Activated T-helper 1 cell treated with Interleukin-2 at 50 U/mL for 16 hours (primary cell): ENCODE measurements at regions not wholly inside any gene's neighbourhood (a gene's known extent, or its start where the extent isn't known, plus 50 kb on each side); places are given as distances from the start of the nearest gene placed in this dataset.
"Not testable (repeated sequence)": the region's sequence is repeated elsewhere in the genome, so short reads cannot be mapped to it uniquely, and the experiment has no call there.

Experiments used
- DNase-seq: peaks from one replicate; pipeline ENCODE4 v3.0.0-alpha.2; 2020; ENCODE audit warnings: low read depth

DNA sequence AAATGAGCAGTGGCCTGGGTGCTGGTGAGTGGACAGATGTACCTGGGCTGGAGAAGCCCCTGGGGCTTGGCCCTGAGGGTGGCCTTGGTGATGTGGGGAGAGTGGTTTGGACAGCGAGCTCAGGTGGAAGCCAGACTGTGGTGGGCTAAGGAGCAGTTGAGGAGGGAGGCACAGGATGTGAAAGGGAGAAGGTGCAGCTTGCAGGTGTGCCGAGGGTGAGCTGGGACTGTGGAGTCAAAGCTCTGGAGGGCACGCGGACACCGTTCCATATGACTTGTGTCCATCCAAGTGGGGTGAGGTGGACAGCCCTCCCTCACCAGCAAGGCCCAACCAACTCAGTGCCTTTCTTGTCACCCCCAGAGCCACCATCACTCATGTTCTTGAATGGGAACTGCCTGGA lies 170.8 kb upstream of the ZNF267 start:
- no peak for DNase-seq

DNA sequence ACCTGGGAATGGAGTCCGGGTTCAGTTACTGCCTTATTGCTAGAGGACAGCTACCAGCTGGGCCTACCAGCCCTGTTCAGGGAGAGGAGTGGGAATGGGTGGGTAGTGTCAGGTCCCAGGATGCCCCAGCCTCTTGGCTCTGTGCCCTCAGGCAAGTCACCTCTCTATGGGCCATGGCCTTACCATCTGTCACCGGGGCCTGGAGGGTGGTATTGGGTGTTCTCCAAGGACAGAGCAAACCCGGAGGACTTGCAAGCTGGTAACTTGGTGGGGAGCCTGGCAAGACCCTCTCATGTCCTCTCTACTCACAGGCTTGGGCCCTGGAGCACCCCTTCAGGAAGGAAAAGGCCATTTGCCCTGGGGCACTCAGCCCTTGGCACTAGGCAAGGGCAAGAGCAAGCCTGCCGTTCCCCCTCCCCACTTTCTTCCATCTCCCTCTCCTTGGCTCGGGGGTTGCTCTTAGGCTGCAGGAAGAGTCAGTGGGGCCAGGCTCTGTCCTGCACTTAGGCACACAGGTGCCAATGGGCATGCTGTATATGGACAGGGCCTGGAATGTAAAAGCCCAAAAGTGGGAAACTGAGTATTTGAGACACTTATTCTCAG lies 170.0 kb upstream of the ZNF267 start:
- no peak for DNase-seq

DNA sequence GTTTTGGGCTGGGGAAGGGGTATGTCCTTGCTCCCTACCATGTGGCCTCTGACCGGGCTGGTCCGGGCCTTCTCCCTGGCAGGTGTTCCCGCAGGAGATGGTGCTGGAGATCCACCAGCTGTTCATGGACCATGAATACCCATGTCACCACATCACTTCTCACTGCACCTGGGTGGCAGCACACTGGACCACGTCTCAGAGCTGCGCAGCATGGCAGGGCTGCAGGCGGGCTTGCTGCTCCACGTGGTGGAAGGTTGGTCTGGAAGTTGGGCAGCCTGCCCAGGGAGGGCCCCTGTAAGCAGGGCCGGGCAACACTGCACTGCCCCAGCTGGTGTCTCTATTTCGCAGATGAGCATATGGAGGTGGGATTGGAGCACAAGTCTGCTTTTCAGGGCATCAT lies 169.5 kb upstream of the ZNF267 start:
- DNase-seq = no peak

DNA sequence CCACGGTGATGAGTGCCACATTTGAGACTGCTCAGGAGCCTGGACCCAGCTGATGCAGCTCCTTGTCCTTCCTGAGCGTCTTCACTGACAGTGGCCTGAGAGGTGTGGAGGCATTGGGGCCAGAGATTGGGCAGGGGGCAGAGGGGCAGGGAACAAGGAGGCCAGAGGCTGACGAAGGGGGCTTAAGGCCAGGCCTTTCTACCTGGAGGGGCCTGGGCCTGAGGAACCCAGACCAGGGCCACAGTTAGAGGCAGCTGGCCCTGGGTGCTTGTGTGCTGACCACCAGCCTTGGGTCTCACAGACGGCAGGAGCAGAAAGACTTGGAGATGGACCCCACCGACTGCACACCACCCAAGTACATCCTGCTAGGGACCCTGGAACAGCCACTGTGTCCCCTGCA lies 168.2 kb upstream of the ZNF267 start:
- no peak for DNase-seq

DNA sequence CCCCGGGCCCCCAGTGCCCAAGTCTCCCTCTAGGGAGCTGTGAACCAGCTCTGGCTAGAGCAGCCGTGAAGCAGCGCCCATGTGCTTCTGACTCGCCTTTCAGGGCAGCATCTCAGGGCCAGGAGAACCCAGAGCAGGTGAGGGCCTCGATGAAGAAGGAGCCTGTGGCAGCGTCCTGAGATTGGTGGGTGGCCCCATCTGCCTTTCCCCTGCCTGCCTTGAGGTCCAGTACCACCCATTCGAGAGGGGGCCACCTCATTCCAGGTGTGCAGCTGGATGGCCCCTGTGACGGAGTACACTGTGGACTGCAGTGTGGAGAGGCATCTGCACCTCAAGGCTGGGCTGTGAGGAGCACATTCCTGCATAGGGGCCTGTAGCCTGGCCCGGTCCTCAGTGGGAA lies 167.3 kb upstream of the ZNF267 start:
- no peak for DNase-seq

DNA sequence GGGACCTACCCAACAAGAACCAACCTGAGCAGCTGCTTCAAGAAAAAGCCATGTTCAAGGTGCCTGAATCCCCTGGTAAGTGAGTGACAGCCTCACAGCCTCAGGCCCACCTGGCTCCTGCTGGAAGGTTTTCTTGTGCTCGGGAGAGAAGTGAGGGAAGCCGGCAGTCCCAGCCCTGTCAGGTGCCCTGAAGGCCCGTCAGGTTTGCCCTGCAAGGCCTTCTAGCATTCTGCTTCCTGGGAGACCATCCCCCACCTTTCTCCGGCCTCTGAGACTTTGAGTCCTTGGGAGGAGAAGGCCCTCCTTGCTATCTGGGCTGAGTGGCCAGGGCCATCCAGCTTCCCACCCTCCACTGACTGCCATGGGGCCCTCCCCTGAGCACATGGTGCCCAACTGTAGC lies 166.7 kb upstream of the ZNF267 start:
- DNase-seq = no peak

DNA sequence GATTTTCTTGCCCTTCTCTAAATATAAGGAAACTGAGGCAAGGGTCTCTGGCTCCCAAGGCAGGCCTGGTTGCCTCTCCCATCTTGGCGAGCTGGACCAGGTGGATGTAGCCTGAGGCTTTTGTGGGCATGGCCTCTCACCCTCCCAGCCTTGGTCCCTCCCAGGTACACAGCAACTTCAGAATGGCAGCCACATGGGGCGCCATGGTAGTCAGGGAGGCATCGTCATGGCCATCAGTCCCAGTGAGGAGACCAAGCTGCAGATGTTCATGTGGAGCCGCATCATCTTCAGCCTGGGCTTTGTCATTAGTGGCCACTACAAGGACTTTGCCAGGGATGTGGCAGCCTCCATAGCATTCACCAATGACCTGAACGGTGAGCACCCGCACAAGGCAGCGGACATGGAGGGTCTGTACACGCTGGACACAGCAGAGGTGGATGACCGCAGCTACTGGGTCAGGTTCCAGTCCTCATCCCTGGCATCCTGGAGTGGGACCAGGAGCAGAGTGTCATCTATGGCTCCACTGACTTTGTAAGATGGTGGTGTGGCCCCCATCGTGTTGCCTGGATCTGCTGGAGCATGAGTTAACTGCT lies 165.8 kb upstream of the ZNF267 start:
- DNase-seq = no peak

DNA sequence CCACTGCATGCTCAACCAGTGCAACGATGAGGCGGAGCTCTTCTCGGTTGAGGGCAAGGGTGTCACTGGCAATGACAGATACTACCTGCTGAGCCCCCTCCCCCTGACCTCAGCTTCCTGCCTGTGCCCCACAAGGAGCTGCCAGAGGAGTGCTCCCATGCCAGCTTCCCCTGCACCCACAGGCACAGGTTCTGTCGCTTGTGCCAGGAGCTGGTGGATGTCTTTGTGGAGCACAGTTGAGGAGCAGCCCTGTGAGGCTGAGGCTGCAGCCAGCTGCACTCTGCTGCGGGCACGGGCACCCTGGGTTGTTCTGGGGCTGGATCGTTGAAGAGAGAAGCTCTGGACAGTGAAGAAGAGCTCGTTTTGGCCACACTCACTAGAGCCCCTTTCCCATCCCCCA lies 165.3 kb upstream of the ZNF267 start:
- peak; percentile 27 for DNase-seq

DNA sequence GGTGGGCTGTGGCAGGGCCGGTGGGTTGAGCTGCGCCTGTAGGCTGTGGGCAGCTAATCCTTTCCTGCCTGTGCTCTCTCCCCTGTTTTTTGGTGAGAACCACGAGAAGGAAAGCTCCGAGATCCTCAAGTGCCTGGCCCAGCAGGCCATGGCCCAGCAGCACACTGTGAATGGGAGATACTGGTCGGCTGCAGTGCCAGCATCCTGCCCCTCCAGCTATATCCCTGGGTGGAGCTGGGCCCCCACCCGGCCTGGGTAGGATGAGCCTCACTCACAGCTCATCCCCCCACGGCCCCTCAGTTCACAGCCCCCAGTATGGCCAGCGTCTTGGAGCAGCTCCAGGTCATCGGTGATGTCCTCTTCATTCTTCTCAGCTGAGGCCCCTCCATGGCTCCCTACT lies 164.4 kb upstream of the ZNF267 start:
- no peak for DNase-seq

DNA sequence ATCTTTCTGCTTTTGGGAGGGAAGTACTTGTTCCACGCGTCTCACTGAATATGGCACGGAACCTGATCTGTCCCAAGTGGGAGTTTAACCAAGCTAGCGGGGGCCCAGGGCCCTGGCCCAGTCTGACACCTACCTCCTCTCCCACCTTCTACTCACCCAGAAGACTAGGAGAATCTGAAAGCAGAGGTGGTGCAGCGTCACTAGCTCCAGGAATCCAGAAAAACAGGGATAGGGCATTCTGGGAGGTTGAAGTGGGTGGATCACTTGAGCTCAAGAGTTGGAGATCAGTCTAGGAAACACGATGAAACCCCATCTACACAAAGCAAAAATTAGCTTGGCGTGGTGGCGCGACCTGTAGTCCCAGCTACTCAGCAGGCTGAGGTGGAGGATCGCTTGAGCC lies 163.5 kb upstream of the ZNF267 start:
- no peak for DNase-seq

DNA sequence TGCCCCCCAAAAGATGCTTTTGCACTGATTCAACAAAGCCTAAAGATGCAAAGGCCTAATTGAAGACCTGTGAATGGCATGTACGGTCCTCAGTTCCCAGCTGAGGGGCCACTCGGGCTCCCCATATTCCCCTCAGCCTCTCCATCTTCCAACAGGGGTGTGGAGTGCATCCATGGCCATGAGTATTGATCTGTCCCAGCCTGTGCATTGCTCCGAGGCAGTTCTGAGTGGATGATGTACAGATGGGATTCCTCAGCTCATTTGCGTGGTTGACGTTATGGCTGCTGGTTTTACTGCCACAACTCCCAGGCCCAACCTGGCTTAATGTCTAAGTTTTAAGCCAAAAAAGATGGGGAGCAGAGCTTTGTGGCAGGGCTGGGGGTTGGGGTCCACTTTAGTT lies 162.7 kb upstream of the ZNF267 start:
- no peak for DNase-seq

DNA sequence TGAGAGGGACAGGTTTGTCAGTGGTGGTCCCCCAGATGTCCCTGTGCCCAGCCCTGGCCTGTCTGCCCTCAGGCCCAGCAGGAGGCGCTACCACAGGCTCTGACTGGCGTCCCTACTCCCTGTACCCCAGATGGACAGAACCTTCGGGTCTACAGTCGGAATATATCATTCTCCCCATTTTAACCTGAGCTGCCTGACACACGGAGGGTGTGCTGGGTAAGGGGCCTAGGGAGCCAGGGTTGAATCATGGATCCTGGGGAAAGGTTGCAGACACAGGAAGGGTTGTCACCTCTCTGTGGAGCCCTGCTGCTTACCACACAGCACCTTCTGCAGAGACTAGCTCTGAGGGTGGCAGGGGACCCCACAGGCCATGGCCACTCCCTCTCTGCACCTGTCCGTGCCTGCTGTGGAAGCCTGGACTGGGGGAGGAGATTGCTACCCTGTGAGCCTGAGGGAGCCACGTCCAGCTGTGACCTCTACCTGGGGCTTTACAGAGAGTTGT lies 162.2 kb upstream of the ZNF267 start:
- DNase-seq = no peak

DNA sequence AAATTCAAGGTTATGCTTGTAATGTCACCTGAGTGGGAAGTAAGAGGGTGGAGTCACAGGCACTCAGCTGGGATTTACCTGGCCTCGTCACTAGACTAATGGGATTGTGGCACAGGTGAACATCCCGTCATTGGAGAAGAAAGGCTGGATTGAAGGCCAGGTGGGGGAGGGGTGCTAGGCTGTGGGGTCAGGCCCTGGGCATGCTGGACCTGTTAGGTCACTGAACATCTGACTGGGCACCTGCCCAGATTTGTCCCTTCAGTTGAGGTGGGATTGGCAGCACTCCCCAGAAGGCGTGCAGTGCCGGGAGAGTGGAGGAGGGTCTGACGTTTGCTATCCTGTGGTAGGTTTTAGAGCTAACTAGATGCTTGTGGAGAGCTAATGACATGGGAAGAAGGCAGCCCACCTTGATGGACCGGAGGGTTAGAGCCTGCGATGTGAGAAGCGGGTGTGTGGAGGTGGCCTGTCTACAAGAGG lies 161.5 kb upstream of the ZNF267 start:
- DNase-seq = no peak

DNA sequence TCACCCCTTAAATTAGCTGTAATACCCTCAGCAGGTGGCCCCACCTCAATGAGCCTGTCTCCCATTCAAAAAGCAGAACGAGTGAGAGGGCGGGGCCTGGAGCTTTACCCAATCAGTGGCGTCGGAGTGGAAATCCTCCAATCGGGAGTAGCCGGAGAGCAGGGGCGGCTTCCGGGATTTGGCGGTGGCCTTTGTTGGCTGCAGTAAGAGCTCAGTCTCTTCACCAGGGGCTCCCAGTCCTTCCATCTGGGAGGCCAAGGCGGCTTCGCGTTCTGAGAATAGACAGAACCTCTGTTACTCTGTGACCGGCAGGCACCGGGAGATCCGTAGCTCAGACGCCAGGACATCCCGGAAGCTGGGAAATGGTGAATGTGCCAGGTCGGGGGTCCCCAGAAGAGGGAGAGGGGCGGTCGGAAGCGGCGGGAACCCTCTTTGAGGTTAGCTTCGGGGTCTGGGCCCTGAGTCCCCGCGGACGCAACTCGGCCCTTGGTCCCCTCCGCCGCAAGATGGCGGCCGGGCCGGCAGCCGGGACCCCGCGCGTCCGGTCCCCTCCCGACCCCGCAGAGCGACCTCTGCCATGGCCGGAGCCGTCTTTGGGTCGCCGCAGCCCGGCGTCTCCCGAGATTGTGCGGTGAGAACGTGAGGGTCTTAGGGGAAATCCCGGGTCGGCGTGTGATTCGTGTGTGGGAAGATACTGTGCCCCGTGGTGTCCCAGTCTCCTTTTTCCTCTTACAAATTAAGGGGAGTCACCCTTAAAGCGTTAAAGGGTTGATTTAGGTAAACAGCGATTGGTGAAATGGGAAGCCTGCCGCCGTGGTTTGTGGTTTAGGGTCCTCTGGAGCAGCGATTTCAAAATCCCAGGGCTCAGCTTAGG lies 160.3 kb upstream of the ZNF267 start:
- DNase-seq = peak; percentile 79

DNA sequence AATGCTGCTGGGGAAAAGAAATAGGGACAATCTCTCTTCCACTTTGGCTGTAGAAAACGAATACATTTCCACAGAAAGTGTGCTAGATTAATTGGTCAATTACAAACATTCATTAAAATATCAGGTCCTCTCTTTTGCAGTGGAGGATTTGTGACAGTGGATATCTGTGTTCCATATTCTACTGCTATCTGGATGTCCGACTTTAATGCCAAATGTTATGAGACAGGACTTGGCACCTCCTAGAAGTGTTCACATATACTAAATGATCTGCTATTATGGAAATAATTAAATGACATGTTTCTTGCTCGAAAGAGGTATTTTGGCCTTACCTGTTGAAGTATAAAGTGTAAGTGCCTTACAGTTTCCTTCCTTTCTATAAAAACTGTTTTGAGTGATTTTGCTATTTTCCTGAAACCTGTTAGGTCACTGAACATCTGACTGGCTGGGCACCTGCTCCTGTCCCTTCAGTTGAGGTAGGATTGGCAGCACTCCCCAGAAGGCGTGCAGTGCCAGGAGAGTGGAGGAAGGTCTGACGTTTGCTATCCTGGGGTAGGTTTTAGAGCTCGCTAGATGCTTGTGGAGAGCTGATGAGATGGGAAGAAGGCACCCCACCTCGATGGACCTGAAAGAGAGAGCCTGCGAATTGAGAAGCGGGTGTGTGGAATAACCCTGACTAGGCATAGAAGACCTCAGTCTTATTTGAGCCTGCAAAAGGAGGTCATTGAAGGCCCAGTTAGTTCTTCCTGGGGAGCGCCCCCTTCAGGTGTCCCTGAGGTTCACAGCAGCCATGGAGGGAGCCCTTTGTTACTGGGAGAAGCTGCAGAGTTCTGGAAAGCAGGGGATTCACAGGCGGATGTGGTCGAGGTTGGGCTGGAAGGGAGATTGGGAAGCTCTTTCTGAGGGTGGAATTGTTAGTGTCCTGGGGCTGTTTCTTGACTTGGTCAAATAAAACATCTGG lies 159.4 kb upstream of the ZNF267 start:
- DNase-seq = no peak

DNA sequence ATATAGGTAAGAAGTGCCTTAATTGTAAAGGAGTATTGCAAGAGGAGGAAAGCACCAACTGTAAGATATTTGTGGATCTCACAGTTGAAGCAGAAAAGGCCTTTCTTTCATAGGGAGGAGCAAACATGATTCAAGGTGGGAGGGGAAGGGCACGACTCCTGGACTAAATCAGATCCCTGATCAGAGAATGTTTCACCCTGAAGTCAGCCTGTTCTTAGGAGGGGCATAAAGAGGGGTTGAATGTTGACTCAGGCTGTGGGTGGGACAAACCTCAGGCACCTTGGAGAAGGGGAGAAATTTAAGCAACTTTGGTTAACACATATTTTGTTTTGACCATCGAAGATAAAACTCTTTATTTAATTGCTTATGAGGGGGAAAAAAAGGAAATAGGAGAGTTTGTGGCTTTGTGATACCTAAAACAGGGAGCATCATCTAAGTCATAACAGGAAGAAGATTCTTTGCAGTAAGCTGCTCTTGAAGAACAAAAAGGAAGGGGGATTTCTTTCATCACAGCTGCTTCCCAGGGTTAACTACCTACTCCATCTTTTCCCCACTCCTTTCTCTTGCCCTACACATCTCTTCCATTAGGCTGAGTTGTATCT lies 158.6 kb upstream of the ZNF267 start:
- DNase-seq = no peak

DNA sequence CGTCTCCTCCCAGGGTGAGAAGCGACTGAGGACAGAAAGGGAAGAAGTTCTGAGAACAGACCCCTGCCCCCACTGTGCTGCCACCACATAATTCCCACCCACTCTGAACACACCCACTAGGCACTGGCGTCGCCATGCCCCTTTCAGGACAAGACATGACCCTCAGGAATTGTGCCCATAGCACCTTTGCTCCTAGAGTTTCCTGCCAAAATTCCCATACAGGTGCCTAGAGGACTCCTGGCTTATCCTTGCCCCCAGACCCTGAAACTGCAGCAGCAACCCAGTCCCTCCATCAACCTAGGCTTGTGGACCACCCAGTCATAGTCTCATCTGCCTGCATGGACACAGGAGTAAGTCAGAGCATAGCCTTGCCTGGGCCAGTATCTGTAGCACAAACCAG lies 157.7 kb upstream of the ZNF267 start:
- no peak for DNase-seq

DNA sequence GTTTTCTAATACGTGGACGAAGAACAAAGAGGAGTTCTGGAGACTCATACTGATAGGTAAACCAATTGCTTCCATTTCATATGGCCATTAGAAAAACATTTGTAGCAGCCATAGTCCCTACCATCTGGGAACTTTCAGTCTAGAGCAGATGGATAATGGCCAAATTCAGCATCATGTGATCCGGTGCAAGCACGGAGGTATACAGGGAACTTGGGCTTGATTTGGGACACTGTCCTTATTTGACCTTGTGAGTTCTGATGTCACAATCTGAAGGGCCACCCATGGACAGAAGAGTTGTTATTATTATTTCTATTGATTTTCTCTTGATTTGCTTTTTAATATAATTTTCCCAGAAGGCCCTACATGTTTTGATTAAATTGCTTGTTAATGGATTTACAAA lies 154.6 kb upstream of the ZNF267 start:
- DNase-seq = no peak

DNA sequence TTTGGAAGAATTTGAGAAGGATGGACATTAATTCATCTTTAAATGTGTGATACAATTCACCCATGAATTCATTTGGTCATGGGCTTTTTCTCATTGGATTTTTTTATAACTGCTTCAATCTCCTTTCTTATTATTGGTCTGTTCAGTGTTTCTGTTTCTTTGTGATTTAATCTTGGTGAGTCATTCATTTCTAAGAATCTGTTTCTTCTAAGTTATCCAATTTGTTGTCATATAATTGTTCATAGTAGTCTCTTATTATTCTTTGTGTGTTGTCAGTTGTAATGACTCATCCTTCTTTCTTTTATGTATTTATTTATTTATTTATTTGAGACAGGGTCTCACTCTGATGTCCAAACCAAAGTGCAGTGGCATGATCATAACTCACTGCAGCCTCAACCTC lies 146.1 kb upstream of the ZNF267 start:
- no peak for DNase-seq

DNA sequence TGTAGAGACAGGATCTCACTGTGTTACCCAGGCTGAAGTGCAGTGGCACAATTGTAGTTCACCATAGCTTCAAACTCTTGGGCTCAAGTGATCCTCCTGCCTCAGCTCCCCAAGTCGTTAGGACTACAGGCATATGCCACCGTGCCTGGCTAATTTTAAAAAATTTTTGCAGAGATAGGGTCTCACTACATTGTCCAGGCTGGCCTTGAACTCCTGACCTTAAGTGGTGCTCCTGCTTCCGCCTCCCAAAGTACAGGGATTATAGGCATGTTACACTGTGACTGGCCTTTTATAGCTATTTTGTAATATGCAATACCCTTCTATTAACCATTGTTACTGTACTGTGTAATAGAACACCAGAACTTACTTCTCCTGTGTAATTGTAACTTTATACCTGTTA lies 139.3 kb upstream of the ZNF267 start:
- DNase-seq = no peak

DNA sequence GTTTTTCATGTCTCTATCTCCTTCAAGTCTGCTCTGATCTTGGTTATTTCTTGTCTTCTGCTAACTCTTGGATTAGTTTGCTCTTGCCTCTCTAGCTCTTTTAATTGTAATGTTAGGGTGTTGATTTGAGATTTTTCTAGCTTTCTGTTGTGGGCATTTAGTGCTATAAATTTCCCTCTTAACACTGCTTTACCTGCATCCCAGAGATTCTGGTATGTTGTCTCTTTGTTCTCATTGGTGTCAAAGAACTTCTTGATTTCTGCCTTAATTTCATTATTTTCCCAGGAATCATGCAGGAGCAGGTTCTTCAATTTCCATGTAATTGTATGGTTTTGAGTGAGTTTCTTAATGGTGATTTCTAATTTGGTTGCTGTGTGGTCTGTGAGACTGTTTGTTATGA lies 128.5 kb upstream of the ZNF267 start:
- not testable (repeated sequence) for DNase-seq

DNA sequence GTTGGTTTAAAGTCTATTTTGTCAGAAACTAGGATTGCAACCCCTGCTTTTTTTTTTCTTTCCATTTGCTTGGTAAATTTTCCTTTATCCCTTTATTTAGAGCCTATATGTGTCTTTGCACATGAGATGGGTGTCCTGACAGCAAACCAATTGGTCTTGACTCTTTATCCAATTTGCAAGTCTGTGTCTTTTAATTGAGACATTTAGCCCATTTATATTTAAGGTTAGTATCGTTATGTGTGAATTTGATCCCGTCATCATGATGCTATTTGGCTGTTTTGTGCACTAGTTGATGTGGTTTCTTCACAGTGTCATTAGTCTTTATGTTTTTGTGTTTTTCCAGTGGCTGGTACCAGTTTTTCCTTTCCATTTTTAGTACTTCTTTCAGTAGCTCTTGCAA lies 127.7 kb upstream of the ZNF267 start:
- no peak for DNase-seq
